ENCODE measurements at regions not wholly inside any gene's neighbourhood (a gene's known extent, or its start where the extent isn't known, plus 50 kb on each side); places are given as distances from the start of the nearest gene placed in this dataset.

GRCh38 chr7:54839575-54840213 lies 80.7 kb upstream of the SEC61G start (continued):
- TF ChIP-seq, protein P1, sequence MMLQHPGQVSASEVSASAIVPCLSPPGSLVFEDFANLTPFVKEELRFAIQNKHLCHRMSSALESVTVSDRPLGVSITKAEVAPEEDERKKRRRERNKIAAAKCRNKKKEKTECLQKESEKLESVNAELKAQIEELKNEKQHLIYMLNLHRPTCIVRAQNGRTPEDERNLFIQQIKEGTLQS (IDR thresholded peaks at IDR 0.05) = no peak
- no peak for TF ChIP-seq ZNF274 (IDR thresholded peaks at IDR 0.05; ENCODE audit: low read depth, low read length)
- no peak for TF ChIP-seq EZH2 (IDR thresholded peaks at IDR 0.05)

- Histone ChIP-seq H3K4me1 (ENCODE audit: control insufficient read depth in 1 of 2, insufficient read depth in 2 of 2, low read length in 2 of 2) (peaks cover 6 to 32% of the 10 kb centered on the region in 2 experiments), H2AFZ (ENCODE audit: low read depth, low read length, poor library complexity, severe bottlenecking) (peak overlapping the region; percentile 33), H3K9me2 (ENCODE audit: insufficient read depth) (no peaks in the 10 kb centered on the region), H3K27ac (ENCODE audit: low read depth, low read length) (no peak overlapping the region), H3K9me3 (ENCODE audit: control insufficient read depth in 1 of 2, insufficient read depth in 1 of 2, low read depth in 1 of 2, low read length in 2 of 2) (no peaks in the 10 kb centered on the region), H4K20me1 (ENCODE audit: insufficient read depth) (no peaks in the 10 kb centered on the region), H3K4me2 (ENCODE audit: low read length) (peak overlapping the region; percentile 0; the same call in 1 of the 2 replicates), H3K79me2 (ENCODE audit: insufficient read depth, low read length) (no peaks in the 10 kb centered on the region), H3K27me3 (ENCODE audit: insufficient read depth, low read length) (no peaks in the 10 kb centered on the region), H3K9ac (ENCODE audit: low read length) (no peak overlapping the region), H3K36me3 (ENCODE audit: control insufficient read depth in 1 of 2, insufficient read depth in 2 of 2, low read length in 2 of 2) (no peaks in the 10 kb centered on the region), H3K4me3 (replicated peaks in 1 of 2; ENCODE audit: low read depth in 1 of 2, low read length in 2 of 2) (no peak overlapping the region)
- CTCF ChIA-PET = interaction anchor here (0.7 to 3.0 kb wide), 3 partner anchors 53 to 413 kb away, joined by 3 to 20 read pairs (median 8); no protein-coding TSS in a partner anchor
- peak; percentile 59 for ATAC-seq
- RAD21 ChIA-PET (ENCODE audit: low non-redundant PET in 1 of 2, low total read pairs in 2 of 2, uncharacterized antibody in 2 of 2, unreplicated experiment in 2 of 2) = no interaction called here
- POLR2A ChIA-PET = interaction anchor here (0.6 to 0.8 kb wide), 2 partner anchors 83 to 379 kb away, joined by 3 read pairs; partner anchors contain the start of gene SEC61G
- peak; percentile 33 for DNase-seq (ENCODE audit: low read depth, low spot score)
- intact Hi-C loops (cut with micrococcal nuclease) = loop anchor here (1.0 to 5.0 kb wide), 2 partner anchors 155 to 413 kb away; no protein-coding TSS in a partner anchor
- BruUV-seq (replicated peaks) = no TSS peak
- TF ChIP-seq EZH2 (IDR thresholded peaks at IDR 0.05) (no peak), CEBPB (IDR thresholded peaks at IDR 0.05; ENCODE audit: low read depth) (no peak; the same call in 1 of the 2 replicates), RAD21 (IDR thresholded peaks at IDR 0.05; ENCODE audit: low read depth) (peak; percentile 56), CTCF (IDR thresholded peaks at IDR 0.05 in 2 of 3, conservative IDR thresholded peaks at IDR 0.05 in 1 of 3; ENCODE audit: borderline replicate concordance in 1 of 3, insufficient read depth in 1 of 3, low read depth in 2 of 3, low read length in 2 of 3) (peak; percentile 49 to 76 (median 74))
Observed at GRCh38 chr7:54841772-54842697, 83.0 kb upstream of the SEC61G start.
